ENCODE measurements at regions not wholly inside any gene's neighbourhood (a gene's known extent, or its start where the extent isn't known, plus 50 kb on each side); places are given as distances from the start of the nearest gene placed in this dataset.
A peak's percentile ranks its signal among the peaks of the same experiment; 100 is the strongest.

GRCh38 chrX:69070949-69071650 is 94.2 kb downstream of the PJA1 start:
- Histone ChIP-seq H3K9me3 (no peaks in the 10 kb centered on the region), H3K4me3 (no peak overlapping the region), H3K36me3 (ENCODE audit: low read depth, missing control alignments) (no peaks in the 10 kb centered on the region), H3K4me1 (no peaks in the 10 kb centered on the region), H3K27ac (no peak overlapping the region), H3K27me3 (no peaks in the 10 kb centered on the region)
- intact Hi-C loops (cut with DNase I; ENCODE audit: low total_unique reads) = no loop called here
- 32 to 74% methylated on average over 4 to 11 of the region's 12 CpGs for WGBS, 2 donors
- TF ChIP-seq POLR2A (IDR thresholded peaks at IDR 0.05) (no peak), CTCF (IDR thresholded peaks at IDR 0.05) (no peak)
- DNase-seq = peak; percentile 60

DNA sequence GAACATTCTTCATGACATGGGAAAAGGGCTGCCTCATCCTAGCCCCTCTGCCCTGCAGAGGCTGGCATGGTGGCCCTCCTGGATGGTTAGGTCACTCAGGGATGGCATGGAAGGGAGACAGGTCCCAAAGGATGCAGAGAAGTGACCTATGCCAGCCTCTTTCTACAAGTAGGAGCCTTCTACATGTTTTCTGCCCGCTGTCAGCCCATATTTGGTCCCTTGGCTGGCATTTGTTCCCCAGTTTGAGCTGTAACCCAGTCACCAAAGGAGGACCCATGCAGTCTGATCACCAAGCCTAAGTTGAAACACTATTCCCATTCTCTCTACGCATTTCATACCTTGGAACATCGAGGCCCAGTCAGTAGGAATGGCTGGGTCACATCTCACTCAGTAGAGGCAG is 95.4 kb downstream of the PJA1 start:
- TF ChIP-seq POLR2A (IDR thresholded peaks at IDR 0.05) = no peak
- no peak for DNase-seq
- Histone ChIP-seq H3K27me3 (no peaks in the 10 kb centered on the region), H3K9me3 (no peaks in the 10 kb centered on the region), H3K4me1 (no peaks in the 10 kb centered on the region), H3K27ac (no peak overlapping the region), H3K4me3 (no peak overlapping the region), H3K36me3 (ENCODE audit: low read depth, missing control alignments) (no peaks in the 10 kb centered on the region)
- 97% methylated on average over 3 of the region's 3 CpGs; no CpG with 5 or more reads in 1 of the 2 donors for WGBS, 2 donors
- intact Hi-C loops (cut with DNase I; ENCODE audit: low total_unique reads) = no loop called here

- intact Hi-C loops (cut with DNase I; ENCODE audit: low total_unique reads) = no loop called here
- Histone ChIP-seq H3K9me3 (no peaks in the 10 kb centered on the region), H3K36me3 (ENCODE audit: low read depth, missing control alignments) (no peaks in the 10 kb centered on the region), H3K27ac (no peak overlapping the region), H3K4me3 (no peak overlapping the region), H3K27me3 (no peaks in the 10 kb centered on the region), H3K4me1 (no peaks in the 10 kb centered on the region)
- no peak for DNase-seq
- 100% methylated on average over 4 of the region's 4 CpGs; no CpG with 5 or more reads in 1 of the 2 donors for WGBS, 2 donors
- TF ChIP-seq POLR2A (IDR thresholded peaks at IDR 0.05) (no peak), CTCF (IDR thresholded peaks at IDR 0.05) (no peak)
These were observed 96.2 kb downstream of the PJA1 start for GRCh38 chrX:69069086-69069445.

GRCh38 chrX:69068301-69069085 is 96.8 kb downstream of the PJA1 start:
- Histone ChIP-seq H3K4me1 (no peaks in the 10 kb centered on the region), H3K4me3 (no peak overlapping the region), H3K9me3 (no peaks in the 10 kb centered on the region), H3K27me3 (no peaks in the 10 kb centered on the region), H3K36me3 (ENCODE audit: low read depth, missing control alignments) (no peaks in the 10 kb centered on the region), H3K27ac (no peak overlapping the region)
- no peak for DNase-seq
- intact Hi-C loops (cut with DNase I; ENCODE audit: low total_unique reads) = no loop called here
- 83 to 87% methylated on average over 5 to 7 of the region's 7 CpGs for WGBS, 2 donors
- no peak for TF ChIP-seq POLR2A (IDR thresholded peaks at IDR 0.05)
- TF ChIP-seq CTCF (IDR thresholded peaks at IDR 0.05) = no peak

GRCh38 chrX:69067841-69068240 is 97.4 kb downstream of the PJA1 start:
- no peak overlapping the region for H3K4me3 ChIP-seq
- 100% methylated on average over 2 of the region's 2 CpGs; no CpG with 5 or more reads in 1 of the 2 donors for WGBS, 2 donors
- no peaks in the 10 kb centered on the region for H3K27me3 ChIP-seq
- no peak for DNase-seq
- no peaks in the 10 kb centered on the region for H3K9me3 ChIP-seq
- TF ChIP-seq CTCF (IDR thresholded peaks at IDR 0.05) (no peak), POLR2A (IDR thresholded peaks at IDR 0.05) (no peak)
- no peak overlapping the region for H3K27ac ChIP-seq
- no peaks in the 10 kb centered on the region for H3K36me3 ChIP-seq (ENCODE audit: low read depth, missing control alignments)
- intact Hi-C loops (cut with DNase I; ENCODE audit: low total_unique reads) = no loop called here
- no peaks in the 10 kb centered on the region for H3K4me1 ChIP-seq

Data from testis (tissue), 2 donors.